ENCODE measurements at regions not wholly inside any gene's neighbourhood (a gene's known extent, or its start where the extent isn't known, plus 50 kb on each side); places are given as distances from the start of the nearest gene placed in this dataset.

DNA sequence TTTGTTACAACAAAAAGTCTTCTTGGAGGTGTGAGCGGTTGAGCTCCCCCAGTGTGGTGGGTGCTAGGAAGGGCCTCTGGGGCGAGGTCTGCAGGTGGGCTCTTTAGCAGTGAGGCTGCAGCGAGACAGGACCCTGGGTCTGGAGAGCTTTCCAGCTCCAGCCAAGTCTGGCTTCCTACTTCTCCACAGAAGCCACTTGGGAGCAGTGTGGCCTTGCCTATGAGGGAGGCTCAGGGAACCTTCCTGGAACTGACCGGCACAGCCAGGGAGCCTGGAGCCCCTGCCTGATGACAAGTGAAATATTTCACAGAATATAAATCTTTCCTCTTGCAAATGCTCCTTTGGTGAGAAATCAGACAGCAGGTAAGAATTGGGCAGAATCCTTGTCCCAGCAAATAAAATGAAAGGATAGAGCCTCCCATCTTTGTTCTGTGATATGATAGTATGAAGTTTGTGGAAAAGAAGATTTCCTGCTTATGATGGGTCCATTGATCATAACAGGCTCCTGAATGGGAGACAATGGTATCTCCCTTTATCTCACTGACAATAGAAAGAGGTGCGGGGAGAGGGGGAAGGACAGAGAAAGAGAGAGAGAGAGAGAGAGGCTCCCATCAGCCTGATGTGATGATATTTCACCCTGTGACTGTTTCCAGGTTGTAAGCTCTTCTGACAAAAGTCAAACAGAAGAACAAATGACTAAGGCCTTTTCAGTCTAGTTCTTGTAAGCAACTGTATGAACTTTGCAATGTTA lies 289.8 kb upstream of the SPRED2 start:
- TF ChIP-seq, protein P1, sequence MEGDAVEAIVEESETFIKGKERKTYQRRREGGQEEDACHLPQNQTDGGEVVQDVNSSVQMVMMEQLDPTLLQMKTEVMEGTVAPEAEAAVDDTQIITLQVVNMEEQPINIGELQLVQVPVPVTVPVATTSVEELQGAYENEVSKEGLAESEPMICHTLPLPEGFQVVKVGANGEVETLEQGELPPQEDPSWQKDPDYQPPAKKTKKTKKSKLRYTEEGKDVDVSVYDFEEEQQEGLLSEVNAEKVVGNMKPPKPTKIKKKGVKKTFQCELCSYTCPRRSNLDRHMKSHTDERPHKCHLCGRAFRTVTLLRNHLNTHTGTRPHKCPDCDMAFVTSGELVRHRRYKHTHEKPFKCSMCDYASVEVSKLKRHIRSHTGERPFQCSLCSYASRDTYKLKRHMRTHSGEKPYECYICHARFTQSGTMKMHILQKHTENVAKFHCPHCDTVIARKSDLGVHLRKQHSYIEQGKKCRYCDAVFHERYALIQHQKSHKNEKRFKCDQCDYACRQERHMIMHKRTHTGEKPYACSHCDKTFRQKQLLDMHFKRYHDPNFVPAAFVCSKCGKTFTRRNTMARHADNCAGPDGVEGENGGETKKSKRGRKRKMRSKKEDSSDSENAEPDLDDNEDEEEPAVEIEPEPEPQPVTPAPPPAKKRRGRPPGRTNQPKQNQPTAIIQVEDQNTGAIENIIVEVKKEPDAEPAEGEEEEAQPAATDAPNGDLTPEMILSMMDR (IDR thresholded peaks at IDR 0.05; ENCODE audit: insufficient read depth, low read length, poor library complexity, severe bottlenecking) = no peak
- no peak for TF ChIP-seq EZH2phosphoT487 (conservative IDR thresholded peaks at IDR 0.05; ENCODE audit: low read length)
